C1 segment of cervical spinal cord (tissue), 14 donors: ENCODE measurements at regions not wholly inside any gene's neighbourhood (a gene's known extent, or its start where the extent isn't known, plus 50 kb on each side); places are given as distances from the start of the nearest gene placed in this dataset.
"Not testable (repeated sequence)": the region's sequence is repeated elsewhere in the genome, so short reads cannot be mapped to it uniquely, and the experiment has no call there.

Source experiments
- DNase-seq, 14 donors: peaks; one replicate each; lab custom pipeline; 2025; lab: John Stamatoyannopoulos, UW

DNA sequence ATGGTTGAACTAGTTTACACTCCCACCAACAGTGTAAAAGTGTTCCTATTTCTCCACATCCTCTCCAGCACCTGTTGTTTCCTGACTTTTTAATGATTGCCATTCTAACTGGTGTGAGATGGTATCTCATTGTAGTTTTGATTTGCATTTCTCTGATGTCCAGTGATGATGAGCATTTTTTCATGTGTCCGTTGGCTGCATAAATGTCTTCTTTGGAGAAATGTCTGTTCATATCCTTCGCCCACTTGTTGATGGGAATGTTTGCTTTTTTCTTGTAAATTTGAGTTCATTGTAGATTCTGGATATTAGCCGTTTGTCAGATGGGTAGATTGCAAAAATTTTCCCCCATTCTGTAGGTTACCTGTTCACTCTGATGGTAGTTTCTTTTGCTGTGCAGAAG lies 155.0 kb upstream of the CNKSR2 start:
- not testable (repeated sequence) for DNase-seq

DNA sequence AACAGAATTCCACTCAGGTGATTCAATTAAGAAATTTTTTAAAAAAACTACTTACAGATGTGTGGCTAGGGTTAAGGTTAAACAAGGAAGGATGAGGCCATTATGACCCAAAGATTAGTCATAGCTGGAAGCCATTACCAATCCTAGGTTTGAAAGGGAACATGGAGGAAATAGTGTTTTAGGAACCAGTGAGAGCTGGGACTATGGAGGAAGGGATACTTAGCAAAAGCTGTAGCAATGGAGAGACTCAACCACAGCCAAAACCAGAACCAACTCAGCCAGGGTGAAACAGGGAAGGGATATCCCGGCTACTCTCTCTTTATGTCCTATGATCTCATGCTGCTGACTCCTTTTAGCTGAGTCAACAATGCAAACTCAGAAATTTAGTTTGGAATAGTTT lies 148.6 kb upstream of the CNKSR2 start:
- no peak for DNase-seq

DNA sequence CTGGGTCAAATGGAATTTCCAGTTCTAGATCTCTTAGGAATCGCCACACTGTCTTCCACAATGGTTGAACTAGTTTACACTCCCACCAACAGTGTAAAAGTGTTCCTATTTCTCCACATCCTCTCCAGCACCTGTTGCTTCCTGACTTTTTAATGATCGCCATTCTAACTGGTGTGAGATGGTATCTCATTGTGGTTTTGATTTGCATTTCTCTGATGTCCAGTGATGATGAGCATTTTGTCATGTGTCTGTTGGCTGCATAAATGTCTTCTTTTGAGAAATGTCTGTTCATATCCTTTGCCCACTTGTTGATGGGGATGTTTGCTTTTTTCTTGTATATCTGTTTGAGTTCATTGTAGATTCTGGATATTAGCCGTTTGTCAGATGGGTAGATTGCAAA lies 145.2 kb upstream of the CNKSR2 start:
- DNase-seq: not testable (repeated sequence)

DNA sequence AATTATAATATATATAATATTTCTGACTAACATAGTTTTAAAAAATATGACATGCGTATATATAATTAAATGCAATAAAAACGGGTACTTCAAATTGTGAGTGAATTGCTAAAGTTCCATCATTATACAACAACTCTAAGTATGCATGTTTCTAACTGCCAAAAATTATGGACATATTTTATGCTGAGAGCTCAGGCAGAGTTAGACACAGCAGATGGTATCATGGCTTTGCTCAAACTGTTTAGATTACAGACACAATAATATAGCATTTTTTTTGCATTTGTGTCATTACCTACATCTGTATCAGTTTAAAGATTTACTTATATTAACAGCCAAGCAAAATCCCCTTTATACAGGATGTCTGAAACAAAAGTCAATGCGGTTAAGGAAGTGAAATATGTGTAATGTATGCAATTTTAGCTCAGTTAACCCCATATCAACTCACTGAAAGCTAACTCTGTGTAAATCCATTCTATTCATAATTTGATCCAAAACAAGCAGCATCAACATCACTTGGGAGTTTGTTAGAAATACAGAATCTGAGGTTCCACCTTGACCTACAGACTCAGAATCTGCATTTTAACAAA lies 119.1 kb upstream of the CNKSR2 start:
- DNase-seq: peak in 1 of 14 donors; percentile 1

DNA sequence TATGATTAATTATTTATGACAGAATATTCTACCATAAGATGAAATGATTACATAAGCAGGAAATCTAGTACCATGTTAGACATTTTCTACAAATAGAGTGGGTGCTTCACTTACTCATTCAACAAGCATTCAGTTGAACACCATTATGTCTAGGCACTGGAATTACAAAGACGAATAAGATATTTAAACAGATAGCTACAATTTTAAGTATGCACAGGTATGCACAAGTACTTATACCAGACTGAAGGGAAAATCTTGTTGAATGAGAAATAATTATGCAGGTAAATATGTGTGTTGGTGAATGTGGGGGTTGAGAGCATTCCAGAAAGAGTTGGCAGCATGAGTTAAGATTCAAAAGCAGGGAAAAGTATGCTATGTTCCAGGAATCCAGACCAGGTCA lies 107.3 kb upstream of the CNKSR2 start:
- DNase-seq: no peak

DNA sequence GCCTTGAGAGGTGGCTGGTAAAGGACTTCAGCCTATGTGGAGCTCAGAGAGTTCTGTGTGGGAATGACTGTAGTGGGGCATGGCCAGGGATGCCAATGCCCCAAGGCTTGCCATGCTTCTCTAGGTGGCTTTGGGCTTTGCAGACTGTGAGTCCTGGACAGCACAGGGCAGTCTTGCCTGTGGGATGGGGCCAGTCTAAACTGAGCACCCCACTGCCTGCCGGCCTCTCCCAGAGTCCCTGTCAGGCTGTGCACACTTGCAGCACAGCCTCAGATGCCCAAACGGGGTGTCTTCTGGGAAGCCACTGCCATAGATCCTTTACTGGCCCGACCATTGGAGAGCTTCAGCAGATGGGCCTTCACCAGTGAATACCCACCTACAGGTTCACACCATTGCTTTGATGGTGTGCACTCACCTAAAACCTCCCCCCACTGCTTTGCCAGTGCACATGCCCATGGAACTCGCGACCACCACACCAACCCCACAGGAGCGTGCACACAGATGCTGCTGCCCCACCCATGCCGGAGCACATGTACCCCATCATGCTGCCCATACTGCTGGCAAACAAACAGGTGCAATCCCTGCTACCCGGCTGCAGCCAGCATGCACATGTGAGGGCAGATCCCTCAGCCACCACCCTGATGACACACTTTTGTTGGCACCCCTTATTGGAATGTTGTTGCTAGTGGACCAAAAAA lies 97.3 kb upstream of the CNKSR2 start:
- DNase-seq: no peak

DNA sequence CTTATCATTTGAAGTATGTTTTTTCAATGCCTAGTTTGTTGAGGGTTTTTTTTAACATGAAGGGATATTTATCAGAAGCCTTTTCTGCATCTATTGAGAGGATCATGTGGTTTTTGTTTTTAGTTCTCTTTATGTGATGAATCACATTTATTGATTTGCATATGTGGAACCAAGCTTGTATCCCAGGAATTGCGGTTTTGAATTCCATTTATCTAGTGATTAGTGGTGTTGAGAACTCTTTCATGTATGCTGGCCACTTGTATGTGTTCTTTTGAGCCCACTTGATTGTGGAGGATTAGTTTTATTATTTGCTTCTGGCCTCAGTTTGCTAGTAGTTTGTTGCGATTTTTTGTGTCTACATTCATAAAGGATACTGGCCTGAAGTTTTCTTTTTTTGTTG lies 85.0 kb upstream of the CNKSR2 start:
- DNase-seq: no peak

DNA sequence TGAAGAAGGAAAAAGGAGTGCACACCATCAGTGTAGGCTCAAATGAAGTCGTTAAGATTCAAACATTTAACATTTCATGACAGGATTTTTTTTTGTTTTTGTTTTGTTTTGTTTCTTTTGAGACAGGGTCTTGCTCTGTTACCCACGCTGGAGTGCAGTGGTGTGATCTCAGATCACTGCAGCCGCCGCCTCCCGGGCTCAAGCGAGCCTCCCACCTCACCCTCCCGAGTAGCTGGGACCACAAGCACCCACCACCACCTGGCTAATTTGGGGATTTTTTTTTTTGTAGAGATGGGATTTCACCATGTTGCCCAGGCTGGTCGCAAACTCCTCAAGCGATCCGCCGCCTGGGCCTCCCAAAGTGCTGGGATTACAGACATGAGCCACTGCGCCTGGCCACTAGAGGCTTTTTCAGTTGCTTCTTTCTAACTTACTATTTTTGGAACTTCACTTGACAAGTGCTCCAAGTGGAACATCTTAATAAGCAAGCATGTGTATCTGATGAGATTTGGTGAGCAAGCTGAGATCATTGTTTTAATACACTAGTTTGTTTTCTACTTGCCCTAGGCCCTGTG lies 78.9 kb upstream of the CNKSR2 start:
- DNase-seq: no peak

DNA sequence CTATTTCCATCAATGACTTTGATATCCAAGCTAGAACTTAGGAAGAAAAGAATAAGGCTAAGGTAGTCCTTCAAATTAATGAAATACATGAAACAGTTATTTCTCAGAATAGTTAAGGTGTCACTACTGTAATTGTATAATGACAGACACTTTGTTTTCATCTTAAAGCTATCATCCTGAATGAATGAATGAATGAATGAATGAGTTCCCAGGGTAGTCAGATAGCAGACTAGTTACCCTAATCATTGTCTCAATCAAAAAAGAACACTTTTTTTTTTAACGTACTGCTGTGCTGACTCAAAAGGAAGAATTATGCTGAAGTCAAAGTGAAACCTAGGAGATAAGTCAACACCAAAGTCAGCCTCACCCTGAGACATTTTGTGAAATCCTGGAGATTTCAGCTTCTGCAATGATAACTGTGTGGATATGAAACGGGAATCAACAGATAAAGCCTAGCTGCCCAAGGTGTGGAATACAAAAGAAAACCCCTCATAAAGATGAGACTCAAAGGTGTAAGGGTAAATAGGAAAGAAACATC lies 68.3 kb upstream of the CNKSR2 start:
- no peak for DNase-seq

DNA sequence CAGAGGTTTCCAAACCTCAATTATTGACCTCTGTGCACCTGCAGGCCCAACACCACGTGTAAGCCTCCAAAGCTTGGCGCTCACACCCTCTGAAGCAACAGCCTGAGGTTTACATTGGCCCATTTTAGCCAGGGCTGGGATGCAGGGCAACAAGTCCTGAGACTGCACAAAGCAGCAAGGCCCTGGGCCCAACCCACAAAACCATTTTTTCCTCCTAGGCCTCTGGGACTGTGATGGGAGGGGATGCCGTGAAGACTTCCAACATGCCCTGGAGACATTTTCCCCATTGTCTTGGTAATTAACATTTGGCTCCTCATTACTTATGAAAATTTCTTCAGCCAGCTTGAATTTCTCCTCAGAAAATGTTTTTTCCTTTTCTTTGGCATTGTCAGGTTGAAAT lies 54.9 kb upstream of the CNKSR2 start:
- DNase-seq: no peak
